ENCODE measurements at regions not wholly inside any gene's neighbourhood (a gene's known extent, or its start where the extent isn't known, plus 50 kb on each side); places are given as distances from the start of the nearest gene placed in this dataset.
"Not testable (repeated sequence)": the region's sequence is repeated elsewhere in the genome, so short reads cannot be mapped to it uniquely, and the experiment has no call there.

- DNase-seq, result peak; percentile 83
Measured at GRCh38 chrX:44674906-44675305, 132.2 kb upstream of the FUNDC1 start.

- peak; percentile 3 for DNase-seq
Measured at GRCh38 chrX:44669626-44670025, 127.0 kb upstream of the FUNDC1 start.

- DNase-seq, result no peak
Measured at GRCh38 chrX:44667771-44668170, 125.1 kb upstream of the FUNDC1 start.

GRCh38 chrX:44657718-44658246 is 115.1 kb upstream of the FUNDC1 start:
- DNase-seq, result not testable (repeated sequence)

DNA sequence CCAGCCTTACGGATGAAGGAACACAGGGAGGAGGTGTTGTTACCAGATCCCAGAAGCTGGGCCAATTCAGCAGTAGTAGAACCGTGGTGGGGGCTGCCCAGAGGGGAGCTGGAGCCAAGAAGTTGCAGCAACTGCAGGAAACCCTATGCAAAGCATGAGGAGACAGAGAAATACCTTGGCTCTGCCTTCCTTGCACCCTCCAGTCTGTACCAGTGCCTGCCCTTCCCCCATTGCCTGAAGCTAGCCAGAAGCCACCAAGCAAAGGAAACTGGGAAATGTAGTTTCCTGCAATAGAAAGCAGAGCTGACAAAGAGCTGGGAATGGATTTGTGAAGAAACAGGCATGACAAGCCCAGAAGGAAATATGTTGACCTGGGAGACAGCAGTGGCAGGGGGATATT is 108.7 kb upstream of the FUNDC1 start:
- peak; percentile 76 for DNase-seq

GRCh38 chrX:44643723-44644122 is 101.1 kb upstream of the FUNDC1 start:
- DNase-seq, result no peak

DNA sequence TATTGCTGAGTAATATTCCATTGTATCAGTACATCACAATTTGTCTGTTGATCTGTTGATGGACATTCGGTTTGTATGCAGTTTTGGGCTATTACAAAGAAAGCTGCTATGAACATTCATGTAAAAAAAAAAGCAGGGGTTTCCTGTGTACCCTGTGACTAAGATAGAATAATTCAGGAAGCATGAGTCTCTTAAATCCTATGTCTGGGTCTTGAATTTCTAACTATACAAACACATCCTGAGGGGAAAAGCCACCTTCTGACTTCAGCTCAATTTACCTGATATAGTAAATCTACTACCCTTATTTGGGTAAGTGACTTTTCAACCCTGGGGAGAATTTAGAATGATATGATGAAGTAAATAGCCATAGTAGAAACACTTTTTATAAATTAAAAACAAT is 94.6 kb upstream of the FUNDC1 start:
- no peak for DNase-seq

- no peak for DNase-seq
Measured at GRCh38 chrX:44621078-44621477, 78.4 kb upstream of the FUNDC1 start.

GRCh38 chrX:44619039-44619438 is 76.4 kb upstream of the FUNDC1 start:
- no peak for DNase-seq

DNA sequence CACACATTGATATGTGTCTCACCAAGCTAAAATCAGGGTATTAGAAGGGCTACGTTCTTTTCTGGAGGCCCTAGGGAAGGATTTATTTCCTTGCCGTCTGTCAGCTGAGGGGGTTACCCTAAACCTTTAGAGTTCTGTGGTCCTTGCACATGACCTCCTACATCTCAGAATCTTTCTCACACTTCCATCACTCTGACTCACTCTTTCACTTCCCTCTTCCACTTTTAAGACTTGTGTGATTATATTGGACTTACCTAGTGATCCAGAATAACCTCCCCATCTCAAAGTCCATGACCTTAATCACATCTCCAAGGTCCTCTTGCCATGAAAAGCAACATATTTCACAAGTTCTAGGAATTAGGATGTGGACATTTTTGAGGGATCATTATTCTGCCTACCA is 53.6 kb upstream of the FUNDC1 start:
- no peak for DNase-seq
